GDM1 (cell line): ENCODE measurements at regions not wholly inside any gene's neighbourhood (a gene's known extent, or its start where the extent isn't known, plus 50 kb on each side); places are given as distances from the start of the nearest gene placed in this dataset.
"Not testable (repeated sequence)": the region's sequence is repeated elsewhere in the genome, so short reads cannot be mapped to it uniquely, and the experiment has no call there.

Source experiments
- DNase-seq: peaks from one replicate; lab custom pipeline; 2025; lab: John Stamatoyannopoulos, UW

- DNase-seq: no peak
Observed at GRCh38 chr2:58501371-58502160, 260.4 kb upstream of the FANCL start.

- DNase-seq: no peak
Observed at GRCh38 chr2:58497168-58497567, 256.0 kb upstream of the FANCL start.

GRCh38 chr2:58495806-58496205, 254.7 kb upstream of the FANCL start:
- DNase-seq: no peak

GRCh38 chr2:58494071-58494501, 253.0 kb upstream of the FANCL start:
- no peak for DNase-seq

GRCh38 chr2:58484629-58485028, 243.5 kb upstream of the FANCL start:
- no peak for DNase-seq

- DNase-seq: no peak
Observed at GRCh38 chr2:58484221-58484620, 243.1 kb upstream of the FANCL start.

GRCh38 chr2:58483307-58483706, 242.2 kb upstream of the FANCL start:
- DNase-seq: no peak

GRCh38 chr2:58481670-58482069, 240.5 kb upstream of the FANCL start:
- DNase-seq: no peak

GRCh38 chr2:58480141-58480540, 239.0 kb upstream of the FANCL start:
- DNase-seq: no peak

GRCh38 chr2:58479535-58480140, 238.5 kb upstream of the FANCL start:
- DNase-seq: no peak

- DNase-seq: no peak
Observed at GRCh38 chr2:58476556-58476955, 235.4 kb upstream of the FANCL start.

- DNase-seq: no peak
Observed at GRCh38 chr2:58475756-58476155, 234.6 kb upstream of the FANCL start.

GRCh38 chr2:58473165-58473564, 232.0 kb upstream of the FANCL start:
- no peak for DNase-seq

- DNase-seq: no peak
Observed at GRCh38 chr2:58466804-58467203, 225.7 kb upstream of the FANCL start.

- DNase-seq: not testable (repeated sequence)
Observed at GRCh38 chr2:58466021-58466420, 224.9 kb upstream of the FANCL start.

- DNase-seq: no peak
Observed at GRCh38 chr2:58460670-58461069, 219.5 kb upstream of the FANCL start.

- DNase-seq: no peak
Observed at GRCh38 chr2:58449286-58450010, 208.3 kb upstream of the FANCL start.

GRCh38 chr2:58448845-58449244, 207.7 kb upstream of the FANCL start:
- DNase-seq: no peak

GRCh38 chr2:58448065-58448507, 207.0 kb upstream of the FANCL start:
- DNase-seq: peak; percentile 69

GRCh38 chr2:58447586-58447985, 206.5 kb upstream of the FANCL start:
- DNase-seq: no peak

- no peak for DNase-seq
Observed at GRCh38 chr2:58441643-58442042, 200.5 kb upstream of the FANCL start.

GRCh38 chr2:58436872-58437271, 195.7 kb upstream of the FANCL start:
- no peak for DNase-seq

GRCh38 chr2:58435246-58435645, 194.1 kb upstream of the FANCL start:
- no peak for DNase-seq
